Testis (tissue), 2 donors: ENCODE measurements at regions not wholly inside any gene's neighbourhood (a gene's known extent, or its start where the extent isn't known, plus 50 kb on each side); places are given as distances from the start of the nearest gene placed in this dataset.

ENCODE experiments used
- DNase-seq: peaks from one replicate; pipeline ENCODE4 v3.0.0-alpha.2; 2019
- H3K27ac ChIP-seq, 2 donors: fragments of 200-600 bp; sonication (generic); one replicate each; pipeline ENCODE4 v1.5.1; 2019
- H3K27me3 ChIP-seq: fragments of 200-600 bp; sonication (generic); one replicate; pipeline ENCODE4 v1.5.1; 2019
- H3K36me3 ChIP-seq: fragments of 200-600 bp; sonication (generic); one replicate; pipeline ENCODE4 v1.5.1; 2017; ENCODE audit warnings: low read depth; ENCODE audit errors: missing control alignments
- H3K4me1 ChIP-seq: fragments of 200-600 bp; sonication (generic); one replicate; pipeline ENCODE4 v1.5.1; 2019
- H3K4me3 ChIP-seq, 2 donors: fragments of 200-600 bp; sonication (generic); one replicate each; pipeline ENCODE4 v1.5.1; 2017 to 2019
- H3K9me3 ChIP-seq: fragments of 200-600 bp; sonication (generic); one replicate; pipeline ENCODE4 v1.5.1; 2017
- POLR2A ChIP-seq: fragments of 450-650 bp; IDR thresholded peaks from one replicate; pipeline ENCODE4 v1.6.1; 2017; ENCODE audit warnings: antibody characterized with exemption, mild to moderate bottlenecking, moderate library complexity
- WGBS, 2 donors: methylation state at CpG; one replicate each; pipeline ENCODE4 v1.1.5; 2018; 5-methylcytosine and 5-hydroxymethylcytosine counted together
- intact Hi-C: fragments of 100-400 bp; cut with DNase I; formaldehyde crosslinking; loops from one replicate; pipeline ENCODE4 v1.15.1; 2023; ENCODE audit warnings: low total_unique reads
- TF ChIP-seq, protein P1 (sequence below), 3 experiments: fragments of 450-650 bp in 2 of 3; fragments of 200-600 bp in 1 of 3; sonication (generic) in 1 of 3; IDR thresholded peaks; one replicate each; pipeline ENCODE4 v1.5.1; 2016 to 2019; ENCODE audit warnings: antibody characterized with exemption in 3 of 3, mild to moderate bottlenecking in 2 of 3, moderate library complexity in 1 of 3

DNA sequence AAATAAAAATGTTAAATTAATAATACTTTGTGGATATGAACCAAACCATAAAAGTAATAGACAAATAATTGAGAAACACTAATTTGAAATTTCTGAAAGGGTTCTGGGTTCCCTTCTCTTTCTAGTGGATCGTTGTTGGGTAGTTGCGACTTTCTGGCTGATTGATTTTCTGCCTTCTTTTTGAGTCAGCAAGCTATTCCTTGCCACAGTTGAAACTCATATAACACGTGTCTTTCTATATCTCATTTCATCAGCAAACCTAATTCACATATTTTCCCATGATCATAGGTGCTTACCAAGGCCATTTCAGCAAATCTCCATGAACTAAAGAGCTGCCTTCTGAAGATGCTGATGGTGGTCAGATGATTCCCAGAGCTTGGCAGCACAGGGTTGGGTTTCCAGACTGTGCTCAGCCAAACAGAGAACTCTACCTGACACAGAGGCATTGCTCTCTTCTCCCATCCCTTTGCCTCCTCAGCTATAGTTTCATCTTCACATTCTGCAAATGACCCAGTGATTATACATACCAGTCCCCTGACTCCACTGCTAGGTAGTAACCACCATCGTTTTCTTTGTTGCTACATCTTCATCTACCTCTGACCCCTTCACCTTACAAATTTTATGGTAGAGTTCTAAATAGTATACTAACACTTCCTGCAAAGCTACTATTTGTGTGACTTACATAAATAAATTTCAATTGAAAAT is 383.9 kb upstream of the DPH6 start:
- Histone ChIP-seq H3K27ac (no peak overlapping the region), H3K36me3 (no peaks in the 10 kb centered on the region), H3K9me3 (no peaks in the 10 kb centered on the region), H3K27me3 (no peaks in the 10 kb centered on the region), H3K4me3 (no peak overlapping the region), H3K4me1 (no peaks in the 10 kb centered on the region)
- no peak for TF ChIP-seq POLR2A
- TF ChIP-seq, protein P1, sequence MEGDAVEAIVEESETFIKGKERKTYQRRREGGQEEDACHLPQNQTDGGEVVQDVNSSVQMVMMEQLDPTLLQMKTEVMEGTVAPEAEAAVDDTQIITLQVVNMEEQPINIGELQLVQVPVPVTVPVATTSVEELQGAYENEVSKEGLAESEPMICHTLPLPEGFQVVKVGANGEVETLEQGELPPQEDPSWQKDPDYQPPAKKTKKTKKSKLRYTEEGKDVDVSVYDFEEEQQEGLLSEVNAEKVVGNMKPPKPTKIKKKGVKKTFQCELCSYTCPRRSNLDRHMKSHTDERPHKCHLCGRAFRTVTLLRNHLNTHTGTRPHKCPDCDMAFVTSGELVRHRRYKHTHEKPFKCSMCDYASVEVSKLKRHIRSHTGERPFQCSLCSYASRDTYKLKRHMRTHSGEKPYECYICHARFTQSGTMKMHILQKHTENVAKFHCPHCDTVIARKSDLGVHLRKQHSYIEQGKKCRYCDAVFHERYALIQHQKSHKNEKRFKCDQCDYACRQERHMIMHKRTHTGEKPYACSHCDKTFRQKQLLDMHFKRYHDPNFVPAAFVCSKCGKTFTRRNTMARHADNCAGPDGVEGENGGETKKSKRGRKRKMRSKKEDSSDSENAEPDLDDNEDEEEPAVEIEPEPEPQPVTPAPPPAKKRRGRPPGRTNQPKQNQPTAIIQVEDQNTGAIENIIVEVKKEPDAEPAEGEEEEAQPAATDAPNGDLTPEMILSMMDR (IDR thresholded peaks at IDR 0.05): no peak
- intact Hi-C loops: no loop called here
- DNase-seq: no peak
- WGBS, 2 donors: 88 to 89% methylated on average over 4 of the region's 4 CpGs

DNA sequence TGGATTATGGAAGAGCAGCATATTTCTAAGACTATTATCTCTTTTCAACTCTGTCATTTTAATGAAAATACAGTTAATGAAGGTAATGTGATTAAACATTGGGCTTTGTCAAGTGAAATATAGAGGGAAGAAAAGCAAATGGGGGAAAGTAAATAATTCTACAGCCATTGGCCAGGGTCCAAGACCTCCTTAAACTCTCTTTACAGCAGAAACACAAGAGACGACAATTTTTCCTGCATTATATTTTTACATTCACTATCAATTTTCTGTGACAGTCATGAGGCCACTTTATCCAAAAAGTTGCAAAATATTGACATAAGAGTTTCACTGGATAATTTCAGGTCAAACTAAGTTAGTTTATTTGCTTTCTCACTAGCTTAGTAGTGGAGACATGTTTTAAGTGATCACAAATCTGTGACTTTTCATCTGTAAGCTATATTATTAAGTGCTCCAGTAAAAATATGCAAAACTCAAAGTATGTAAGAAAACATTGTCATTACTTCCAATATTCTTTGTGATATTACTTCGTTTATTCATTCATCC is 385.9 kb upstream of the DPH6 start:
- intact Hi-C loops: no loop called here
- no peak for DNase-seq
- Histone ChIP-seq H3K9me3 (no peaks in the 10 kb centered on the region), H3K36me3 (no peaks in the 10 kb centered on the region), H3K4me3 (no peak overlapping the region), H3K27me3 (no peaks in the 10 kb centered on the region), H3K4me1 (no peaks in the 10 kb centered on the region), H3K27ac (no peak overlapping the region)
- TF ChIP-seq POLR2A: no peak
- TF ChIP-seq, protein P1 (IDR thresholded peaks at IDR 0.05): no peak
- 64 to 72% methylated on average over 2 of the region's 2 CpGs for WGBS, 2 donors

DNA sequence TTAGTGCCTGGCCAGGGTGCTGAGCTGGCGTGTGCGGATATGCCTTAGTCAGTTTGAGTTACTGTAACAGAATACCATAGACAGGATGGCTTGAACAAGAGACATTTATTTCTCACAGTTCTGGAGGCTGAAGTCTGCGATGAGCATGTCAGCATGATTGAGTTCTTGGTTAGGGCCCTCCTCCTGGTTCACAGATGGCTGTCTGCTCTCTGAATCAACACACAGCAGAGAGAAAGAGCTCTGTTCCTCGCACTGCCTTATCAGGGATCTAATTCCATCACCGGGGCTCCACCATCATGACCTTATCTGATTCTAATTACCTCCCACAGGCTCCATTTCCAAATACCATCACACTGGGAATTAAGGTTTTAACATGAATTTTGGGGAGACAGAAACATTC is 386.6 kb upstream of the DPH6 start:
- no peaks in the 10 kb centered on the region for H3K9me3 ChIP-seq
- 53 to 64% methylated on average over 5 of the region's 5 CpGs for WGBS, 2 donors
- H3K36me3 ChIP-seq: no peaks in the 10 kb centered on the region
- H3K27me3 ChIP-seq: no peaks in the 10 kb centered on the region
- intact Hi-C loops: no loop called here
- no peaks in the 10 kb centered on the region for H3K4me1 ChIP-seq
- no peak for DNase-seq
- no peak overlapping the region for H3K4me3 ChIP-seq
- no peak overlapping the region for H3K27ac ChIP-seq
- TF ChIP-seq, protein P1 (IDR thresholded peaks at IDR 0.05): no peak
- no peak for TF ChIP-seq POLR2A

DNA sequence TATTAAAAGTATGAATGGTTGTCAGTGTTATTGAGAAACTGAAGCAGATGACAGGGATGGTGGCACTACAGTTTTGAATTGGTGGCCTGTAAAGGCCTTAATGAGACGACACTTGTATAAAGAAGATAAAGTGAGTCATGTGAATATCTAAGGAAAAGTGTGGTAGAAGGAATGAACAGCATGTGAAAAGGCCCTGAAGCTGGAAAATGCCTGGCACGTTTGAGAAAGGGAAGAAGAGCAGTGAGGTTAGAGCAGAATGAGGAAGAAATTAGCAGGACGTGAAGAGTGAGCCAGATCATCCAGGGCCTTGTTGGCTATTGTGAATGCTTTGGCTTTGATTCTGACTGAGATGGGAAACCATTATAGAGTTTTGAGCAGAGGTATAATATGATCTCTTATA is 387.6 kb upstream of the DPH6 start:
- intact Hi-C loops: no loop called here
- DNase-seq: no peak
- no peak overlapping the region for H3K27ac ChIP-seq
- 82 to 86% methylated on average over 3 of the region's 3 CpGs for WGBS, 2 donors
- no peaks in the 10 kb centered on the region for H3K36me3 ChIP-seq
- no peak overlapping the region for H3K4me3 ChIP-seq
- TF ChIP-seq POLR2A: no peak
- TF ChIP-seq, protein P1 (IDR thresholded peaks at IDR 0.05): no peak
- H3K9me3 ChIP-seq: no peaks in the 10 kb centered on the region
- H3K27me3 ChIP-seq: no peaks in the 10 kb centered on the region
- H3K4me1 ChIP-seq: no peaks in the 10 kb centered on the region
